Stimulated activated naive CD4-positive, alpha-beta T cell (primary cell): ENCODE measurements at regions not wholly inside any gene's neighbourhood (a gene's known extent, or its start where the extent isn't known, plus 50 kb on each side); places are given as distances from the start of the nearest gene placed in this dataset.
"Not testable (repeated sequence)": the region's sequence is repeated elsewhere in the genome, so short reads cannot be mapped to it uniquely, and the experiment has no call there.

Experiments used
- DNase-seq, 6 experiments: peaks; one replicate each; lab custom pipeline; 2025; lab: John Stamatoyannopoulos, UW

GRCh38 chr13:58893396-58893795 lies 1261.9 kb downstream of the PCDH17 start:
- no peak for DNase-seq

GRCh38 chr13:58906329-58907007 lies 1257.3 kb downstream of the DIAPH3 start:
- DNase-seq: no peak

GRCh38 chr13:58907347-58907746 lies 1256.4 kb downstream of the DIAPH3 start:
- no peak for DNase-seq

GRCh38 chr13:58908019-58908679 lies 1255.6 kb downstream of the DIAPH3 start:
- no peak for DNase-seq

GRCh38 chr13:58919551-58919950 lies 1244.2 kb downstream of the DIAPH3 start:
- DNase-seq: no peak

GRCh38 chr13:58921129-58921528 lies 1242.6 kb downstream of the DIAPH3 start:
- no peak for DNase-seq

GRCh38 chr13:58926858-58927257 lies 1236.9 kb downstream of the DIAPH3 start:
- DNase-seq: no peak

- no peak for DNase-seq
Measured at GRCh38 chr13:58933475-58933874, 1230.3 kb downstream of the DIAPH3 start.

- no peak for DNase-seq
Measured at GRCh38 chr13:58935689-58936088, 1228.0 kb downstream of the DIAPH3 start.

GRCh38 chr13:58946274-58946673 lies 1217.5 kb downstream of the DIAPH3 start:
- no peak for DNase-seq

GRCh38 chr13:58949646-58950045 lies 1214.1 kb downstream of the DIAPH3 start:
- DNase-seq: no peak

- DNase-seq: no peak
Measured at GRCh38 chr13:58950911-58951310, 1212.8 kb downstream of the DIAPH3 start.

GRCh38 chr13:58953638-58954037 lies 1210.1 kb downstream of the DIAPH3 start:
- no peak for DNase-seq

GRCh38 chr13:58955546-58956385 lies 1208.0 kb downstream of the DIAPH3 start:
- no peak for DNase-seq

GRCh38 chr13:58958097-58958496 lies 1205.6 kb downstream of the DIAPH3 start:
- not testable (repeated sequence) for DNase-seq

- no peak for DNase-seq
Measured at GRCh38 chr13:58960888-58961287, 1202.8 kb downstream of the DIAPH3 start.

- DNase-seq: no peak
Measured at GRCh38 chr13:58963321-58963720, 1200.4 kb downstream of the DIAPH3 start.

- no peak for DNase-seq
Measured at GRCh38 chr13:58964048-58964447, 1199.7 kb downstream of the DIAPH3 start.

GRCh38 chr13:58977085-58977484 lies 1186.6 kb downstream of the DIAPH3 start:
- DNase-seq: no peak

GRCh38 chr13:58978331-58978730 lies 1185.4 kb downstream of the DIAPH3 start:
- no peak for DNase-seq

- DNase-seq: no peak
Measured at GRCh38 chr13:58979851-58980250, 1183.9 kb downstream of the DIAPH3 start.

GRCh38 chr13:58985845-58986244 lies 1177.9 kb downstream of the DIAPH3 start:
- no peak for DNase-seq

GRCh38 chr13:58989556-58989955 lies 1174.2 kb downstream of the DIAPH3 start:
- DNase-seq: no peak
